ENCODE measurements at regions not wholly inside any gene's neighbourhood (a gene's known extent, or its start where the extent isn't known, plus 50 kb on each side); places are given as distances from the start of the nearest gene placed in this dataset.

- TF ChIP-seq, protein P1, sequence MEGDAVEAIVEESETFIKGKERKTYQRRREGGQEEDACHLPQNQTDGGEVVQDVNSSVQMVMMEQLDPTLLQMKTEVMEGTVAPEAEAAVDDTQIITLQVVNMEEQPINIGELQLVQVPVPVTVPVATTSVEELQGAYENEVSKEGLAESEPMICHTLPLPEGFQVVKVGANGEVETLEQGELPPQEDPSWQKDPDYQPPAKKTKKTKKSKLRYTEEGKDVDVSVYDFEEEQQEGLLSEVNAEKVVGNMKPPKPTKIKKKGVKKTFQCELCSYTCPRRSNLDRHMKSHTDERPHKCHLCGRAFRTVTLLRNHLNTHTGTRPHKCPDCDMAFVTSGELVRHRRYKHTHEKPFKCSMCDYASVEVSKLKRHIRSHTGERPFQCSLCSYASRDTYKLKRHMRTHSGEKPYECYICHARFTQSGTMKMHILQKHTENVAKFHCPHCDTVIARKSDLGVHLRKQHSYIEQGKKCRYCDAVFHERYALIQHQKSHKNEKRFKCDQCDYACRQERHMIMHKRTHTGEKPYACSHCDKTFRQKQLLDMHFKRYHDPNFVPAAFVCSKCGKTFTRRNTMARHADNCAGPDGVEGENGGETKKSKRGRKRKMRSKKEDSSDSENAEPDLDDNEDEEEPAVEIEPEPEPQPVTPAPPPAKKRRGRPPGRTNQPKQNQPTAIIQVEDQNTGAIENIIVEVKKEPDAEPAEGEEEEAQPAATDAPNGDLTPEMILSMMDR (IDR thresholded peaks at IDR 0.05), result no peak
- Histone ChIP-seq H3K27ac (no peak overlapping the region), H3K27me3 (ENCODE audit: low read depth) (no peaks in the 10 kb centered on the region), H3K9me3 (no peaks in the 10 kb centered on the region), H3K4me3 (no peak overlapping the region), H3K36me3 (no peaks in the 10 kb centered on the region), H3K4me1 (no peaks in the 10 kb centered on the region)
- intact Hi-C loops (cut with DNase I), result no loop called here
- DNase-seq (no peak), ATAC-seq (no peak)
These were observed 250.5 kb downstream of the TDRD3 start for GRCh38 chr13:60647547-60647946.

DNA sequence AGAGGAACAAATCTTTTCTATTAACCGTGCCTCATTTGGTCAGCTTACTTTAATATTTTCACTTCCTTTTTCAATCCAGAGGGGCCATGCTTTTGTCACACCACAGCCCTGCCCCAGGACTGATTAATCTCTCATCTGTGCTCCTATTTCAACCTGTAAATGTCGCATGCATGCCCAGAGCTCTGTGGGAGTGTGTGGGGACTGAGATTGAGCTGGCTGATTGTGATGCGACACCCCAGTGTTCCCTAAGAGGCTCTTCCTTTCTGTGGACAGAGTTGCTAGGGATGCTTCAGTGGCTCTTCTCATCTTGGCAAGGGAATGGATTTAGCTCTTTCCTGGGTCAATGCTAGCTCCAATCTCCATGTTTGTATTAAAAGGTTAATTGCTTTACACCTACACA lies 249.6 kb downstream of the TDRD3 start:
- Histone ChIP-seq H3K27me3 (ENCODE audit: low read depth) (no peaks in the 10 kb centered on the region), H3K4me3 (no peak overlapping the region), H3K9me3 (no peaks in the 10 kb centered on the region), H3K36me3 (no peaks in the 10 kb centered on the region), H3K27ac (no peak overlapping the region), H3K4me1 (no peaks in the 10 kb centered on the region)
- intact Hi-C loops (cut with DNase I), result no loop called here
- no peak for DNase-seq
- TF ChIP-seq, protein P1 (IDR thresholded peaks at IDR 0.05), result no peak
- ATAC-seq, result no peak

DNA sequence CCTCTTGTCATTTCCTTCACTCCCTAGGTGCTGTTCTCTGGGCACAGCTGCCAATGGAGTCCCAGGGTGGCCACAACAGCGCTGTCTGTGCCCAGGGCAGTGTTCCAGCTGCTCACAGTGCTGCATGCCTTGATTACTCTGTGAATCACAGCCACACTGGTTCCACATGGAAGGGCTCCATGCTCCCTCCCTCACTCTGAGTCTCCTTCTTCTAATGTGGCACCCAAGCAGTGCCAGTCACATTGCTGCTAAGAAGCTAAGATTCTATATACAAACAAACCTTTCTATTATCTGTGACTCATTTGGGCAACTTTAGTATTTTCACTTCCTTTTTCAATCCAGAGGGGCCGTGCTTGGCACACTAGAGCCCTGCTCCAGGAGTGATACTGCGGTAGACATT lies 248.7 kb downstream of the TDRD3 start:
- Histone ChIP-seq H3K4me1 (no peaks in the 10 kb centered on the region), H3K27ac (no peak overlapping the region), H3K27me3 (ENCODE audit: low read depth) (no peaks in the 10 kb centered on the region), H3K4me3 (no peak overlapping the region), H3K36me3 (no peaks in the 10 kb centered on the region), H3K9me3 (no peaks in the 10 kb centered on the region)
- DNase-seq, result no peak
- intact Hi-C loops (cut with DNase I), result no loop called here
- TF ChIP-seq, protein P1 (IDR thresholded peaks at IDR 0.05), result no peak
- no peak for ATAC-seq

- Histone ChIP-seq H3K4me3 (no peak overlapping the region), H3K4me1 (no peaks in the 10 kb centered on the region), H3K36me3 (no peaks in the 10 kb centered on the region), H3K27me3 (ENCODE audit: low read depth) (no peaks in the 10 kb centered on the region), H3K27ac (no peak overlapping the region), H3K9me3 (no peaks in the 10 kb centered on the region)
- ATAC-seq (no peak), DNase-seq (no peak)
- TF ChIP-seq, protein P1 (IDR thresholded peaks at IDR 0.05), result no peak
- intact Hi-C loops (cut with DNase I), result no loop called here
These were observed 245.5 kb downstream of the TDRD3 start for GRCh38 chr13:60642552-60642951.

DNA sequence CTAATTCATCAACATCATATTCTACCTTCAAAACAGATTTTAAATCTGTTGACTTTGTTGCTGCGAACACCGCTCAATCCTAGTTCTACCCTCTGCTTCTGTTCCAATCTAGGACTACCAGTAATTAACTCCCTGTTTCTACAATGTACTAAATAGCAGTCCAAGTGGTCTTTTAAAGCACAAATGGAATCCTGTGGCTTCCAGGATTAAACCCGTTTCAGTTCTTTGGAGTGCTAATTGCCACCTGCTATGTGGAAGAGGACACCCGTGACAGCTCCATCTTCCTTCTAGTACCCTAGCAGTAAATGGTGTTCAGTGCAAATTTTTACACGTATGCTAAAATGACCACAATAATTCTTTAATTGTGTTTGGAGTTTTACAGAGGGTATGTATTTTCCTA lies 232.1 kb downstream of the TDRD3 start:
- H3K36me3 ChIP-seq, result no peaks in the 10 kb centered on the region
- no peaks in the 10 kb centered on the region for H3K9me3 ChIP-seq
- no peaks in the 10 kb centered on the region for H3K27me3 ChIP-seq (ENCODE audit: low read depth)
- H3K4me1 ChIP-seq, result no peaks in the 10 kb centered on the region
- no peak for ATAC-seq
- intact Hi-C loops (cut with DNase I), result no loop called here
- DNase-seq, result no peak
- H3K27ac ChIP-seq, result no peak overlapping the region
- TF ChIP-seq, protein P1 (IDR thresholded peaks at IDR 0.05), result no peak
- no peak overlapping the region for H3K4me3 ChIP-seq
